Sigmoid colon (tissue), 3 donors: ENCODE measurements at regions not wholly inside any gene's neighbourhood (a gene's known extent, or its start where the extent isn't known, plus 50 kb on each side); places are given as distances from the start of the nearest gene placed in this dataset.

ENCODE experiments used
- POLR2A ChIP-seq, 2 donors: fragments of 450-650 bp; IDR thresholded peaks; one replicate each; pipeline ENCODE4 v1.6.1; 2016; ENCODE audit warnings: antibody characterized with exemption in 2 of 2, mild to moderate bottlenecking in 2 of 2, moderate library complexity in 2 of 2
- TF ChIP-seq, protein P1 (sequence below), 4 experiments: fragments of 450-650 bp in 3 of 4; fragments of 200-600 bp in 1 of 4; IDR thresholded peaks; one replicate each; pipeline ENCODE4 v1.5.1; 2016 to 2019; ENCODE audit warnings: antibody characterized with exemption in 4 of 4, mild to moderate bottlenecking in 3 of 4, moderate library complexity in 2 of 4

DNA sequence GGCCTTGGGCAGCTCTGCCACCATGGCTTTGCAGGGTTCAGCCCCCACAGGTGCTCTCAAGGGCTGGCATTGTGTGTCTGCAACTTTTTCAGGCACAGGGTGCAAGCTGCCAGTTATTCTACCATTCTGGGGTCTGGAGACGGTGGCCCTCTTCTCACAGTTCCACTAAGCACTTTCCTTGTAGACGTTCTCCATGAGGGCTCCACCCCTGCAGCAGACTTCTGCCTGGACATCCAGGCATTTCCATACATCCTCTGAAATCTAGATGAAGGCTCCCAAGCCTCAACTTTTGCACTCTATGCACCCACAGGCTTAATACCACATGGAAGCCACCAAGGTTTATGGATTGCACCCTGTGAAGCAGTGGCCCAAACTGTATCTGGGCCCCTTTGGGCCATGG is 91.0 kb upstream of the RND3 start:
- TF ChIP-seq, protein P1, sequence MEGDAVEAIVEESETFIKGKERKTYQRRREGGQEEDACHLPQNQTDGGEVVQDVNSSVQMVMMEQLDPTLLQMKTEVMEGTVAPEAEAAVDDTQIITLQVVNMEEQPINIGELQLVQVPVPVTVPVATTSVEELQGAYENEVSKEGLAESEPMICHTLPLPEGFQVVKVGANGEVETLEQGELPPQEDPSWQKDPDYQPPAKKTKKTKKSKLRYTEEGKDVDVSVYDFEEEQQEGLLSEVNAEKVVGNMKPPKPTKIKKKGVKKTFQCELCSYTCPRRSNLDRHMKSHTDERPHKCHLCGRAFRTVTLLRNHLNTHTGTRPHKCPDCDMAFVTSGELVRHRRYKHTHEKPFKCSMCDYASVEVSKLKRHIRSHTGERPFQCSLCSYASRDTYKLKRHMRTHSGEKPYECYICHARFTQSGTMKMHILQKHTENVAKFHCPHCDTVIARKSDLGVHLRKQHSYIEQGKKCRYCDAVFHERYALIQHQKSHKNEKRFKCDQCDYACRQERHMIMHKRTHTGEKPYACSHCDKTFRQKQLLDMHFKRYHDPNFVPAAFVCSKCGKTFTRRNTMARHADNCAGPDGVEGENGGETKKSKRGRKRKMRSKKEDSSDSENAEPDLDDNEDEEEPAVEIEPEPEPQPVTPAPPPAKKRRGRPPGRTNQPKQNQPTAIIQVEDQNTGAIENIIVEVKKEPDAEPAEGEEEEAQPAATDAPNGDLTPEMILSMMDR (IDR thresholded peaks at IDR 0.05), result no peak
- TF ChIP-seq POLR2A (IDR thresholded peaks at IDR 0.05), result no peak
